Left cardiac atrium (tissue), 4 donors: ENCODE measurements at regions not wholly inside any gene's neighbourhood (a gene's known extent, or its start where the extent isn't known, plus 50 kb on each side); places are given as distances from the start of the nearest gene placed in this dataset.
A peak's percentile ranks its signal among the peaks of the same experiment; 100 is the strongest.
"Not testable (repeated sequence)": the region's sequence is repeated elsewhere in the genome, so short reads cannot be mapped to it uniquely, and the experiment has no call there.

ENCODE experiments used
- ATAC-seq, 2 donors: fragments of 200-7000 bp; cut with Tn5 transposase; one replicate each; pipeline ENCODE4 v1.9.1; 2020; ENCODE audit warnings: mild to moderate bottlenecking in 2 of 2, moderate library complexity in 2 of 2
- DNase-seq: peaks from one replicate; pipeline ENCODE4 v3.0.0-alpha.2; 2020
- intact Hi-C, 2 donors: fragments of 100-400 bp; cut with DNase I; formaldehyde crosslinking; loops; one replicate each; pipeline versions ENCODE4 v1.14.1 to v1.15.1; 2022 to 2023
- donor health status: DM: no; HTN: yes; CAD: no.
- donor health status: DM: no; HTN: yes; CAD: no; lungs with severe emphysema.
- donor health status: DM: yes; HTN: yes; CAD: no.
- donor health status: Dilated cardiomyopathy.

DNA sequence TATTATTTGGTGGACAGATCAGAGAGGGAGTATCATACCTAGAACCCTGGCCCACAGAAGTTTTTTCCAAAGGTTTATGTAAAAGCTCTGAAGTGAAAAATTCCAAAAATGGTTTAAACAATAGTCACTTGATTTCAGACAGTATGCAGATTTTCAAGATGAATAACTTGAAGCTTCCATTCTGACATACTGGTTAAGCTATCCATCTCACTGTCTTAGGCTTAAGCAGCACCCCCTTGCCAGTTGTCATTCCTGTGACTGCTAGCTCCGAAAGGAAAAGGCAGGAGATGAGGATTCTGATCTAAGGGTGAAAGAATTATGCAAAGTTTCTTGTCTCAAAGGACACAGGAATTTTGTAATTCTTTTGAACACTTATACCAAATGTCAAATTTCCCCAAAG lies 337.5 kb upstream of the THBS1 start:
- DNase-seq (no peak), ATAC-seq (no peak)
- intact Hi-C loops = no loop called here

DNA sequence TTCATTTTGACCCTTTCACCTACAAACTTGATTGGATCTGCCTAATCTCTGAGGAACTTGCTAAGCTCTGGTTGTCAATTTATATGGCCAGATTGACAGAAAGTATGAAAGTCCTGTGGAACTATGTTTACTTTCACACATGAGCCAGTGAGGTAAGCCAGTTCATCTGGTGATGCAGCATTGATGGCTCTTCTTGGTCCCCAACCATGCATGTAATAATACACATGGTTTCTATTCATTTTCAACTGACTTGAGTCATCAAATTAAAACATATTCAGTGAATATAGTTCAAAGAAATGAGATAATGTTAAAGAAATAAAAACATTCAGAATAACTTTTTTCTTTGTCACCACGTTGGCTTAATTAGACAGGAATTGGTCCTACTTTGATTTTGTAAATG lies 336.1 kb upstream of the THBS1 start:
- intact Hi-C loops = no loop called here
- DNase-seq (no peak), ATAC-seq (no peak)

DNA sequence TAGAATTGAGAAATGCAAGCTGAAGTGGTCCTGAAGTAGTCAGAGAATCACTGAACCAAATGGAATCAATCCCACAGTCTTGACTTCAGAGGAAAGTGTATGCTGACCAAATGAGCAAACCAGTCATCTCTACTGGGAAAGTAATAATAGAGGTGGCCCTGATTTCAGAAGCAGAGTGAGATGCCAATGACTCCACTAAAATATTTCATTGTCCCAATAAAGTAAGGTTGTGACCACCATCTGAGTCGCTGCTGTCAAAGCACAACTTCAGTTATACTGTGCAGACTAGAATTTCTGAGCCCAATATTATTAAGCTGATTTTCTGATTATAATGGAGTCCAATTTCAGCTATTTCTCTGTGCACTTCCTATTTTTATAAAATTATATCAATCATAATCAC lies 334.4 kb upstream of the THBS1 start:
- ATAC-seq (no peak), DNase-seq (no peak)
- intact Hi-C loops = no loop called here

DNA sequence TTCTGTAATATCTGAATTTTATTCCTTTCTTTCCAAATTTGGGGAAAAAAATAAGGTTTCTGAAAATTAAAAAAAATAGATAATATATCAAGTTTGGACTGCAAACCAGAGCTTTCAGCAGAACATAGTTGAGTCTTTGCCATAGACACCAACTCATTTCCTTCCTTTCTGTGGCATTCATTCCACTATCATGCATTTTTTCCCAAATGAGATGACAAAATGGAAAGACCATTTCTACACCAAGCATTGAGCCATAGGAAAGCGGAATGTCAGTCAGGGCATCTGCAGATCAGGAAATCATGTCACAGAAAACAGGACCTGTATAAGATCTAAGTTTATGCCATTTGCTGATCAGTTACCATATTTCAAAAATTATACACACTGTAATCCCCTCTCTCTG lies 333.3 kb upstream of the THBS1 start:
- DNase-seq = no peak
- no peak for ATAC-seq
- intact Hi-C loops = no loop called here

DNA sequence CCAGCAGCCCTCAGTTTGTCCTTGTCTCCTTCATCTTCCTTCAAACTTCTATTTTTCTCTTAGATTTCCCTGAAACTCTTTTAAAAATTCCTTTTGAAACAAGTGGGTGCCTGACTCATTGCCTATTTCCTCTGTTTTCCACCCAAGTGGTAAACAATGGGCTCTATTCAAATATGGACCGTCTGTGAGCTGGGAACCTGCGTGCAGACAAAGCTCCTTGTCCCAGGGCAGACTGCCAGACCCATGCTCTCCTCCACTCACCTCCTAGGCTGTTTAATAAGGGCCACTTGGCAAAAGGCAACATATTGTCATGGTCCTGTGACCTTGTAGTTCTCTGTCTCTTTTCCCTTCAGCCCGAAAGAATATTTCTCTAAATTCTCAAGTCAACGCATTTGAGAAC lies 332.7 kb upstream of the THBS1 start:
- ATAC-seq (peak in 1 of 2 donors; percentile 72), DNase-seq (peak; percentile 36)
- intact Hi-C loops = no loop called here

DNA sequence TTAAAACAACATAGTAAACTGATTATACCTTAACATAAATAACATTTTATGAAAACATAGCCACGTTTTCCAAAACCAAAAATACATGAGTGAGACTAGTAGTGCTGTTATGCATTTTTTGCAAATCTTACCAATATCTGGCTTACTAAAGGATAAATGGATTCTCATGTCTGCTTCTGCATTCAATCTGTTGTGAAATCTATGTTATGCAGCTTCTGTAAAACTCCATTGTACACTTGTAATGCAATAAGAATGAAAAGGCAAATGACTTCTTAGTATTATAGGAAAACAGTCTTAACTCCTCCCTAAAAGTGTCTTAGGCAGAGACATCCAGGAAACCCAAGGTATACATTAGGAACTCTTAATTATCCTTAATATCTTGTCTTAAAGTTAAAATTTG lies 330.9 kb upstream of the THBS1 start:
- DNase-seq = no peak
- ATAC-seq = no peak
- intact Hi-C loops = no loop called here

DNA sequence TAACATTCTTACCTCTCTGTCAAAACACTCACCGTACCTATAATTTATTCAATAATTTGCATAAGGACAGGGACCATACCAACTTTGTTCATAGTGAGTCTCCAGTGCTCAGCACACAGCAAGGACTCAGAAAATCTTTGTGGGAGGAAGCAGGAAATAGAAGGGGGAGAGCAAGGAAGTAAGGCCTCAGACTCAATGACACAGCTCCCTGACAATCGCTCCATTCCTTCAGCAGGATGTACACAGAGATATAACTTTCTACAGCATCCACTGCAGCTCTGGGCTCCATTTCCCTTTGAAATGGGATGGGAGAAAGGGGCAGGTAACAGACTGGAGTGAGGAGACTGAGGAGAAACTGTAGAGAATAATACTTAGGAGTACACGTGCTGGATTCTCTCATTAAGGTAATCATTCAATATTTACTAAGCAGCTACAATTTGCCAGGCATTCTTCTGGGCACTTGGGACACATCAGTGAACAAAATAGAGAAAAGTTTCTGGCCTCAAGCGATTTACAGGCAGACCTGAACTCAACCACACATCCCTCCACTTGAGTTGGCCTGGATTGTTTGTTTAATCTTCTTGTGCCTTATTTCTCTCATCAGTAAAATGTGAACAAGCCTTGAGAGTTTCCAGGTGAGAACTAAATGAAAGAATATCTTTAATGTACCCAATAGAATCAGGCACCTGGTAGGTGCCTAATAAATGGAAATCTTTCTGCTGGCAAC lies 330.3 kb upstream of the THBS1 start:
- no peak for ATAC-seq
- intact Hi-C loops = no loop called here
- DNase-seq = no peak

DNA sequence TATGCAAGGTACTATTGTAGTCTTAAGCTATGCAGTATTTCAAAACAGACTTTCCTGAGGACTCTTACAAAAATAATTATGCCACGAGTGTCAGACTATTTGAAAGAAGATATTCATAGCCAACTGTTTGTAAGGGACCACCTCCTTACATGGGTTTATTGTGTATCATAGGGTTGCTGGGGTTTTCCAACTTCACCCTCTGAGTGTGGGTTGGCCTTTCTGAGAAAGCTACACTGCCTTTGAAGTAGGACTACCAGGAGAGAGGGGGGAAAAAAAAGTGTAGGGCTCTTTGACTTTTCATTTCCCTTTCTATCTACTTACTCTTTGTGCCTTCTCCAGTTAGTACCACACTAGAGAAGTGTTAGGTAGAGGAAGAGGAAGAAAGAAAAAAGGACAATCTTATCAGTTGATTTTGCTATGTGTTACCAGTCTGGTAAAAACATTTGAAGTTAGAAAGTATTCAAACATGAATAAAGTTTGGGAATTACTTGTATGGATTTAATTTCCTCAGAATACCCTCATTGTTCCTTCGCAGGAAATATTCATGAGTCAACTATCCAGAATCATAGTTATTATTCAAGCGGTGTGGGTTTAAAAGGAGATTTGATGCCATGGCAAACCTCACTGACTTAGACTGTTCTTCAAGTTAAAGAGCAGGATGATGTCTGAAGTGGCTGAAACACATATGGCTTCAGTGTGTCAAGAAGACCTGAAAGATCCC lies 329.3 kb upstream of the THBS1 start:
- intact Hi-C loops = no loop called here
- ATAC-seq (no peak), DNase-seq (no peak)

DNA sequence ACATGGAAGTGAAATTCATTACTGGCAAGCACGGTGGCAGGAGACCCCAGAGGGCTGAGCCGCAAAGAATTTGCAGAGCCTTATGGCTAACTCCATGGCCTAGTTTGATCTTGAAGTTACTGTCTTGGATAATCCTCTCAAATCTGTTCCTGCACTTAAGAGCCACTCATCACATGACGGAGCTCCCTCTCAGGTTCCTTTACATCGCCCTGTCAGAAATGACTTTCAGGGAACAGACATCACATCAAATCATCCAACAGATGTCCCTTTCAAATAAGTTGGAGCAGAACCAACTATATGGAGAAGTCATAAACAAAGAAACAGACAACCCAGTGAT lies 328.8 kb upstream of the THBS1 start:
- ATAC-seq (no peak), DNase-seq (no peak)
- intact Hi-C loops = no loop called here

DNA sequence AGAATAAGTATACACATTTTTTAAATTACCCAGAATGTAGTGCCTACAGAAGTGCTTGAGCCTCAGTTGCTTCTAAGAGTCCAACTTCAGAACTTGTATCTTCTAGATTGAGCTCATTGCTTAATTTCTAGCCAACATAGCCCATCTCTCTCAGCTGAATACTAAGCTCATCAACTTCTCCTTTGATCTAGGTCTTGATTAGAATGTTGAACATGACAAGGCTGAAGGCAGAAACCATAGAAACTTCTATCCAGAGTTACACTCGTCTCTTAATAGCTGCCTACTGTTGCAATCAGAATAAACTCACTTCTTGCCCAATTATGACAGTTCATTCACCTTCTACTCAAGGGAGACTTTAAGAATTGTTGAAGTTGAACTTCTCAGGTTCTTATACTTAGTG lies 327.3 kb upstream of the THBS1 start:
- DNase-seq (no peak), ATAC-seq (no peak)
- intact Hi-C loops = no loop called here

DNA sequence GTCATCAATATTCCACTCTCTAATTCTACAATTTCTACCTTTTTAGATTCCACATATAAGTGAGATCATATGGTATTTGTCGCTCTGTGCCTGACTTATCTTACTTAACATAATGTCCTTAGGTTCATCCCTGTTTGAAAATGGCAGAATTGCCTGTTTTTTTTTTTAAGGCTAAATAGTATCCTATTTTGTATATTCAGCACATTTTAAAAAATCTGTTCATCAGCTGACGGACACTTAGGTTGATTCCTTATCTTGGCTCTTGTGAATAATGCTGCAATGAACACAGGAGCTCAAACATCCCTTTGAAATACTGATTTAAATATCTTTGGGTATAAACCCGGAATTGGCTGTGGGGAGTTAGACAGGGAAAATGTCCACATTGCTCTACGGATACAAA lies 326.7 kb upstream of the THBS1 start:
- intact Hi-C loops = no loop called here
- ATAC-seq (no peak), DNase-seq (no peak)

DNA sequence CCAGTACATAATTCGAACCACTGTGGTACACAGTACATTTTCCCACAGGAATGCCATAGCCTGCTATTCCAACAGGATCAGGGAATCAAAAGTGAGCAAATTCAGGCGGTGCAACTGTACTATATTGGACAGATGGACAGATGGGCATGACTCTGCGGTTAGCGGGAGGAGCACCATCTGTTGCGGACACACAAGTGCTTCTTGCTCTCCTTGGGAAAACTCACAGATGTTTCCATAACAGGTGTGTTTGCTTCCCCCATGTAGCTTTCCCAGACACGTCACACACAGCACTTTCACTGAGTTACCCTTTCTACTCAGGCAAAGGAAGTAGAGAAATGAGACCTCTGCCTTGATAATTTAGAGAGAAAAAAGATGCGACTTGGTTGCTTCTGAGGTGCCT lies 325.1 kb upstream of the THBS1 start:
- no peak for DNase-seq
- intact Hi-C loops = no loop called here
- ATAC-seq = no peak

DNA sequence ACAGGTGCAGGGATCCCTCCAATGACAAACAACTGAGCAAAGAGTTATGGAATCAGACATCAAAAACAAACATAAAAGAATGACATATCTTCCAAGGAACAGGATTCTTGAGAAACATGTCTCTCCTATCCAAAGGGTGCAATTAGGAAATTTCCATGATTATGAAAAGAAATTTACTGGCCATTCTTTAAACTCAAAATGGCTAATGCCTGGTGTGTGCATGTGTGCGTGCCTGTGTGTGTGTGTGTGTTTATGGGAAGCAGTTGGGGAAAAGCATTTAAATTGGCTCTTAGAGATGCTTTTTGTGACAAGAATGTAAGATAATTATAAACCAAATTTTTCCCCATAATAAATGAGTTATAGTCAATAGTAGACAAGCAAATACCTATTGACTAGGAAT lies 320.5 kb upstream of the THBS1 start:
- intact Hi-C loops = no loop called here
- DNase-seq = no peak
- ATAC-seq = no peak

DNA sequence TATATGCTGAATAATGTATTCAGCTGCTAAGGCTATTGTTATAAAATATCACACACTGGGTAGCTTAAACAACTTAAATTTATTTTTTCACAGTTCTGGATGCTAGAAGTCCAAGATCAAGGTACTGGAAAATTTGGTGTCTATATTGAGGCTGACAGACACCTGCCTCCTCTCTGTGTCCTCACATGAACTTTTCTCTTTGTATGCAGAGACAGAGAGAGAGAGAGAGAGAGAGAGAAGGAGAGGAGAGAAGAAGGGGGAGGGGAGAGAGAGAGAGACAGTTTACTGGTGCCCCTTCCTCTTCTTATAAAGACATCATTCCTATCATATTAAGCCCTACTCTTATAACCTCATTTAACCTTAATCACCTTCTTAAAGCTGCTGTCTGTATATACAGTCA lies 320.1 kb upstream of the THBS1 start:
- intact Hi-C loops = no loop called here
- ATAC-seq = no peak
- no peak for DNase-seq

DNA sequence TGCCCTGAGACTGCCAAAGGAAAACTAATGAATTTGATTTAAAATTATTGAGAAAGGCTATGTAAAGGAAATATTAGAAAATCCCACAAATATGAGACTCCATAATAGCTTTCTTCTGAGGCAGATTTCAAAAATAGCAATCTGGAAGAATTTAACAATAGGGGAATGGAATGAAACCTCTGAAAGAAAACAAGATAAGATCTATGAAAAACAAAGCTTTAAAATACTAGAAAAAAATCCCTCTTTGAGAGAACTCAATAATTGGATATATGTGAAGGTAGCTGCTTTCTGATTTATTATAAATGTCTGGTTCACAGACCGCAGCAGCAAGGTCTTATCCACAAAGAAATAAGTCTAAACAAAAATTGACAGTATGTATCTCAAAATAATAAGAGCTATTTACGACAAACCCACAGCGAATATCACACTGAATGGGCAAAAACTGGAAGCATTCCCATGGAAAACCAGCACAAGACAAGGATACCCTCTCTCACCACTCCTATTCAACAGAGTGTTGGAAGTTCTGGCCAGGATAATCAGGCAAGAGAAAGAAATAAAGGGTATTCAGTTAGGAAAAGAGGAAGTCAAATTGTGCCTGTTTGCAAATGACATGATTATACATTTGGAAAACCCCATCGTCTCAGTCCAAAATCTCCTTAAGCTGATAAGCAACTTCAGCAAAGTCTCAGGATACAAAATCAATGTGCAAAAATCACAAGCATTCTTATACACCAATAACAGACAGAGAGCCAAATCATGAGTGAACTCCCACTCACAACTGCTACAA lies 319.3 kb upstream of the THBS1 start:
- intact Hi-C loops, DNase-seq, ATAC-seq: not testable (repeated sequence)

DNA sequence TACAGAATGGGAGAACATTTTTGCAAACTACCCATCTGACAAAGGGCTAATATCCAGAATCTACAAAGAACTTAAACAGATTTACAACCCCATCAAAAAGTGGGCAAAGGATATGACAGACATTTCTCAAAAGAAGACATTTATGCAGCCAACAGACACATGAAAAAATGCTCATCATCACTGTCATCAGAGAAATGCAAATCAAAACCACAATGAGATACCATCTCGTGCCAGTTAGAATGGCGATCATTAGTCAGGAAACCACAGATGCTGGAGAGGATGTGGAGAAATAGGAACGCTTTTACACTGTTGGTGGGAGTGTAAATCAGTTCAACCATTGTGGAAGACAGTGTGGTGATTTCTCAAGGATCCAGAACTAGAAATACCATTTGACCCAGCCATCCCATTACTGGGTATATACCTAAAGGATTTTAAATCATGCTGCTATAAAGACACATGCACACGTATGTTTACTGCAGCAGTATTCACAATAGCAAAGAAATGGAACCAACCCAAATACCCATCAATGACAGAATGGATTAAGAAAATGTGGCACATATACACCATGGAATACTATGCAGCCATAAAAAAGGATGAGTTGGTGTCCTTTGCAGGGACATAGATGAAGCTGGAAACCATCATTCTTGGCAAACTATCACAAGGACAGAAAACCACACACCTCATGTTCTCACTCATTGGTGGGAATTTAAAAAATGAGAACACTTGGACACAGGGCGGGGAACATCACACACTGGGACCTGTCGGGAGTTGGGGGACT lies 317.7 kb upstream of the THBS1 start:
- intact Hi-C loops, ATAC-seq, DNase-seq: not testable (repeated sequence)

DNA sequence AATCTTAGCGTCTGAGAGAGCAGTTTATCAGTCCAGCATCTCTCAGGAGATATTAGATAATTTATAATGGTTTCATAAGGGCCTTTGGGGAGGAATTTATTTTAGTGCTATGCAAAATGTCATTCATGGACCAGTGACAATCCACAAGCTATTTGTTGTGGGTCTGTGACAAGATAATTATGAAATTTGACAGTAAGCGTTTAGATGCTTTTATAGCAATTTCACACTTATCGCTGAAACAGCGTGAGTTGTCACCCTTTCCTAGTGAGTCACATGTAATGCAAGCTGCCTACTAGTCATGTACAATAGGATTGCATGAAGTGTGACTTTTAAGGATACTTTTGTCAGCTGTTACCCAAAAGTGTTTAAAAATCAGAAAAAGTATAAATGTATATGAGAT lies 315.6 kb upstream of the THBS1 start:
- intact Hi-C loops = no loop called here
- no peak for DNase-seq
- no peak for ATAC-seq

DNA sequence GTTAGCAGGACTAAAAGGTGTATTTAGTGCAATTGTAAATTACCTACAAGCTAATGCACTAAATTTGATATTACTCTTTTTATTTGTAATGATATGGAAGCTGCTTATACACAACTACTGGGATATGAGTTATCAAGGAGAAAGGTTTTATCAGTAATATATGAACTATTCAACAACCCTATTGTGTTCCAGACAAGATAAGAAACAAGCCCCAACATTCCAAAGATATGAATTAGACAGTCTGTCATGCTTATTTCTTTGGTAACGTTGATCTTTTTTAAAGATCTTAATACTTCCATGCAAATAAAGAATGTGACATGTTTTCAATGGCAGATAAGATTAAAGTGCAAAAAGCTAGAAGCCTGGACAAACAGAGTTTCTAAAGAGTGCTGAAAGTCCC lies 314.0 kb upstream of the THBS1 start:
- intact Hi-C loops = no loop called here
- no peak for ATAC-seq
- DNase-seq = no peak

DNA sequence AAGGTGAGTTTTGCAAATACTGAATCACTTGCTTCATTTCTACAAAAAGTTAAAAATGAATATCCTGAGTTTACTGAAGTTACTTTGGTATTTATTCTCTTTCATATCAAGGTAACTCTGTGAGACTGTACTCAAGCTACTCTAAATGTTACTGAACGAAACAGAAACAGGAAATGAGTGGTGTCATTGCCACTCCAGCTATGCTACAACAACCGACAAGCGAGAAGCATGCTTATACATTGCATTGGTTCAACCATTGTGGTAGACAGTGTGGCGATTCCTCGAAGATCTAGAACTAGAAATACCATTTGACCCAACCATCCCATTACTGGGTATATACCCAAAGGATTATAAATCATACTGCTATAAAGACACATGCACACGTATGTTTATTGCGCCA lies 313.2 kb upstream of the THBS1 start:
- DNase-seq (no peak), ATAC-seq (no peak)
- intact Hi-C loops = no loop called here

DNA sequence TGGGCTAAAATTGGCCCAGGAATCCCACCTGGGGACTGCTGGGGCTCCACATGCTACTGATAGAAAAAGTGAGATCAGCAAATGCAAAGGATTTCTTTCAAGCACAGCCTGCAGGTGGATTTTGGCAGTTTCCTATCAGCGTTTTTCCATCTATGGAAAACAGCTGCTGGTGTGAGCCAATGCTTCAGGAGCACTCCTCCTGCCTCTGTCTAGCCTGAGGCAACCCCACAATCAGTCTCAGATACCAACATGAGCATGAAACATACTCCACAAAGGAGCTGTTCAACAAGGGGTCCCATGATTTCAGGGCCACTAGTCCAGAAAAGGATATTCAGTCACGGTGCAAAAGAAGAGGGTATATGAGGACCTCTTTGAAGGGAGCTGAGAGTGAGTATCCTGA lies 311.5 kb upstream of the THBS1 start:
- intact Hi-C loops = no loop called here
- DNase-seq (no peak), ATAC-seq (no peak)
